Gastrocnemius medialis (tissue), 4 donors: ENCODE measurements at regions not wholly inside any gene's neighbourhood (a gene's known extent, or its start where the extent isn't known, plus 50 kb on each side); places are given as distances from the start of the nearest gene placed in this dataset.

Experiments
- POLR2A ChIP-seq, 2 donors: fragments of 450-650 bp; IDR thresholded peaks; one replicate each; pipeline ENCODE4 v1.6.1; 2017; ENCODE audit warnings: antibody characterized with exemption in 2 of 2, mild to moderate bottlenecking in 2 of 2, moderate library complexity in 2 of 2
- TF ChIP-seq, protein P1 (sequence below), 5 experiments: fragments of 450-650 bp in 3 of 5; fragments of 200-600 bp in 2 of 5; sonication (generic) in 2 of 5; IDR thresholded peaks in 4 of 5; conservative IDR thresholded peaks in 1 of 5; 1 replicate in 4 of 5; 2 replicates in 1 of 5; pipeline ENCODE4 v1.5.1; 2016 to 2019; ENCODE audit warnings: antibody characterized with exemption in 5 of 5, mild to moderate bottlenecking in 3 of 5, moderate library complexity in 3 of 5

DNA sequence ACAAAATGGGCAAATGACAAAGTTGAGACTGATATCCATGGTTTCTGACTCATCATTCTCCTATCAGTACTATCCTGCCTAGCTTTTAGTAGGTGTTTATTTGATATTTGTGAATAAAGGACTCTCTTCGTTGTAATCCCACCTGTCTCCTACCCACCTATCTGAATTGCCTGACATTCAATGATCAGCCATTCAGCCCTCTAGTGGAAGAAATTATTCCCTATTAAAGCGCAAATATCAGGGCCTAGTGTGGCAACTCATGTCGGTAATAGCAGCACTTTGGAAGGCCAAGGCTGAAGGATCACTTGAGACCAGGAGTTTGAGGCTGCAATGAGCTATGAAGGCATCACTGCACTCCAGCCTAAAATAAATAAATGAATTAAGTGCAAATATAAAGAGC is 195.7 kb upstream of the SETMAR start:
- TF ChIP-seq, protein P1, sequence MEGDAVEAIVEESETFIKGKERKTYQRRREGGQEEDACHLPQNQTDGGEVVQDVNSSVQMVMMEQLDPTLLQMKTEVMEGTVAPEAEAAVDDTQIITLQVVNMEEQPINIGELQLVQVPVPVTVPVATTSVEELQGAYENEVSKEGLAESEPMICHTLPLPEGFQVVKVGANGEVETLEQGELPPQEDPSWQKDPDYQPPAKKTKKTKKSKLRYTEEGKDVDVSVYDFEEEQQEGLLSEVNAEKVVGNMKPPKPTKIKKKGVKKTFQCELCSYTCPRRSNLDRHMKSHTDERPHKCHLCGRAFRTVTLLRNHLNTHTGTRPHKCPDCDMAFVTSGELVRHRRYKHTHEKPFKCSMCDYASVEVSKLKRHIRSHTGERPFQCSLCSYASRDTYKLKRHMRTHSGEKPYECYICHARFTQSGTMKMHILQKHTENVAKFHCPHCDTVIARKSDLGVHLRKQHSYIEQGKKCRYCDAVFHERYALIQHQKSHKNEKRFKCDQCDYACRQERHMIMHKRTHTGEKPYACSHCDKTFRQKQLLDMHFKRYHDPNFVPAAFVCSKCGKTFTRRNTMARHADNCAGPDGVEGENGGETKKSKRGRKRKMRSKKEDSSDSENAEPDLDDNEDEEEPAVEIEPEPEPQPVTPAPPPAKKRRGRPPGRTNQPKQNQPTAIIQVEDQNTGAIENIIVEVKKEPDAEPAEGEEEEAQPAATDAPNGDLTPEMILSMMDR (IDR thresholded peaks at IDR 0.05 in 4 of 5, conservative IDR thresholded peaks at IDR 0.05 in 1 of 5) = no peak
- no peak for TF ChIP-seq POLR2A (IDR thresholded peaks at IDR 0.05)
